ENCODE measurements at regions not wholly inside any gene's neighbourhood (a gene's known extent, or its start where the extent isn't known, plus 50 kb on each side); places are given as distances from the start of the nearest gene placed in this dataset.

DNA sequence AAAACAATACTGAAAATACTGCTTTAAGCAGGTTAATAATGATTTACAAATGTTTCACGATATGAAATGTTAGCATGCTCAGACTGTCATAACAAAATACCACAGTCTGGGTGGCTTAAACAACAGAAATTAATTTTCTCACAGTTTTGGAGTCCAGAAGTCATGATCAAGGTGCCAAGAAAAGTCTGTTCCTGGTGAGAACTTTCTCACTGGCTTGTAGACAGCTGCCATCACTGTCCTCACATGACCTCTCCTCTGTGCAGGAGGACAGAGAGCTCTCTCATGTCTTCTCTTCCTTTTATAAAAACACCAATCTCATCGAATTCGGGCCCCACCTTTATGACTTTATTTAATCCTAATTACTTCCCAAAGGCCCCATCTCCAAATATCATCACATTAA is 426.7 kb downstream of the KLHL13 start:
- Histone ChIP-seq H3K4me1 (ENCODE audit: low read depth, poor library complexity, severe bottlenecking) (no peaks in the 10 kb centered on the region), H3K79me2 (ENCODE audit: insufficient read depth, low read depth) (no peaks in the 10 kb centered on the region), H3K9ac (no peak overlapping the region), H4K20me1 (ENCODE audit: insufficient read depth) (no peaks in the 10 kb centered on the region), H3K27me3 (ENCODE audit: insufficient read depth, low read depth) (no peaks in the 10 kb centered on the region), H2AFZ (ENCODE audit: low read depth) (no peak overlapping the region), H3K27ac (no peak overlapping the region), H3K36me3 (ENCODE audit: insufficient read depth) (no peaks in the 10 kb centered on the region), H3K4me2 (no peak overlapping the region), H3K4me3 (IDR thresholded peaks at IDR 0.05; ENCODE audit: insufficient read depth, low read depth, low read length) (no peak overlapping the region)
- no peak for TF ChIP-seq CTCF (conservative IDR thresholded peaks at IDR 0.05; ENCODE audit: low read depth, low read length)

DNA sequence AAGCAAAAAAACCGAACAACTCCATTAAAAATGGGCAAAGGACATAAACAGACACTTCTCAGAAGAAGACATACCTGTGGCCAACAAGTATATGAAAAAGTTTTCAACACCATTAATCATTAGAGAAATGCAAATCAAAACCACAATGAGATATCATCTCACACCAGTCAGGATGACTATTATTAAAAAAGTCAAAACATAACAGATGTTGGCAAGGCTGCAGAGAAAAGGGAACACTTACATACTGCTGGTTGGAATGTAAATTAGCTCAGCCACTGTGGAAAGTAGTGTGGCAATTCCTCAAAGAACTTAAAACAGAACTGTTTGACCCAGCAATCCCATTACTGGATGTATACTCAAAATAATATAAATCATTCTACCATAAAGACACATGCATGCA is 436.3 kb downstream of the KLHL13 start:
- Histone ChIP-seq H3K4me3 (IDR thresholded peaks at IDR 0.05; ENCODE audit: insufficient read depth, low read depth, low read length) (no peak overlapping the region), H3K27me3 (ENCODE audit: insufficient read depth, low read depth) (no peaks in the 10 kb centered on the region), H4K20me1 (ENCODE audit: insufficient read depth) (no peaks in the 10 kb centered on the region), H3K4me2 (no peak overlapping the region), H3K36me3 (ENCODE audit: insufficient read depth) (no peaks in the 10 kb centered on the region), H3K4me1 (ENCODE audit: low read depth, poor library complexity, severe bottlenecking) (peaks cover 23% of the 10 kb centered on the region), H3K27ac (peak overlapping the region; percentile 20; the same call in 1 of the 2 replicates), H2AFZ (ENCODE audit: low read depth) (no peak overlapping the region), H3K9ac (no peak overlapping the region), H3K79me2 (ENCODE audit: insufficient read depth, low read depth) (no peaks in the 10 kb centered on the region)
- no peak for TF ChIP-seq CTCF (conservative IDR thresholded peaks at IDR 0.05; ENCODE audit: low read depth, low read length)

- no peak for TF ChIP-seq CTCF (conservative IDR thresholded peaks at IDR 0.05; ENCODE audit: low read depth, low read length)
- no peaks in the 10 kb centered on the region for H3K27me3 ChIP-seq (ENCODE audit: insufficient read depth, low read depth)
- no peaks in the 10 kb centered on the region for H4K20me1 ChIP-seq (ENCODE audit: insufficient read depth)
- no peaks in the 10 kb centered on the region for H3K4me1 ChIP-seq (ENCODE audit: low read depth, poor library complexity, severe bottlenecking)
- H3K27ac ChIP-seq: no peak overlapping the region
- H3K4me3 ChIP-seq (IDR thresholded peaks at IDR 0.05; ENCODE audit: insufficient read depth, low read depth, low read length): no peak overlapping the region
- no peak overlapping the region for H3K9ac ChIP-seq
- H3K79me2 ChIP-seq (ENCODE audit: insufficient read depth, low read depth): no peaks in the 10 kb centered on the region
- H3K4me2 ChIP-seq: no peak overlapping the region
- H3K36me3 ChIP-seq (ENCODE audit: insufficient read depth): no peaks in the 10 kb centered on the region
- no peak overlapping the region for H2AFZ ChIP-seq (ENCODE audit: low read depth)
Observed at GRCh38 chrX:117653396-117653795, 463.2 kb downstream of the KLHL13 start.

DNA sequence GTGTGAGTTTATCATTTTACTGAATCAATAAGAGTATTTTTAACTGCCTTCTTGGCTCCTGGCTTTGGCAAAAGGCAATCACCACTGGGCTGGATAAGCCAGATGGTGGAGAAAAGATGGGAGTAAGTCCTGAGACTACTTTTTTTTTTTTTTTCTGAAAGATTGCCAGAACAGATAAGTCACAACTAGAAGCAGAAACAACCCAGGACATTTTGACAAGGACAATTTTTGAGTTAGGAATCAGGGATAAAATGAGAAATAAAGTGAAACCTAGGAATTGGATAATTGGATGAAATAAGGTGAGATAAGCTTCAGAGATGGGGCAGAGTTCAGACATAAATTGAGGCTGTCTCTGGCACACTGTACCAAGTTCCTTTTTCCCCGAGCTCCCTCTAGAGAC is 471.0 kb downstream of the KLHL13 start:
- H3K79me2 ChIP-seq (ENCODE audit: insufficient read depth, low read depth): no peaks in the 10 kb centered on the region
- H3K27ac ChIP-seq: no peak overlapping the region
- no peaks in the 10 kb centered on the region for H3K36me3 ChIP-seq (ENCODE audit: insufficient read depth)
- no peak overlapping the region for H3K9ac ChIP-seq
- H3K4me1 ChIP-seq (ENCODE audit: low read depth, poor library complexity, severe bottlenecking): no peaks in the 10 kb centered on the region
- H3K4me2 ChIP-seq: no peak overlapping the region
- TF ChIP-seq CTCF (conservative IDR thresholded peaks at IDR 0.05; ENCODE audit: low read depth, low read length): no peak
- H4K20me1 ChIP-seq (ENCODE audit: insufficient read depth): no peaks in the 10 kb centered on the region
- no peak overlapping the region for H3K4me3 ChIP-seq (IDR thresholded peaks at IDR 0.05; ENCODE audit: insufficient read depth, low read depth, low read length)
- H3K27me3 ChIP-seq (ENCODE audit: insufficient read depth, low read depth): no peaks in the 10 kb centered on the region
- H2AFZ ChIP-seq (ENCODE audit: low read depth): no peak overlapping the region

Measured in KMS-11 (cell line).